Tibial artery (tissue), 4 donors: ENCODE measurements at regions not wholly inside any gene's neighbourhood (a gene's known extent, or its start where the extent isn't known, plus 50 kb on each side); places are given as distances from the start of the nearest gene placed in this dataset.

Source experiments
- DNase-seq, 2 donors: peaks; one replicate each; pipeline ENCODE4 v3.0.0-alpha.2; 2019
- H3K27ac ChIP-seq, 2 donors: fragments of 200-600 bp; sonication (generic) in 1 of 2; 1 replicate in 1 of 2; 2 replicates in 1 of 2; pipeline ENCODE4 v1.5.1; 2018 to 2019; ENCODE audit warnings: mild to moderate bottlenecking in 1 of 2
- H3K27me3 ChIP-seq, 2 donors: fragments of 200-600 bp; sonication (generic) in 1 of 2; one replicate each; pipeline versions ENCODE4 v1.5.1 to v1.6.0; 2016 to 2019
- H3K36me3 ChIP-seq, 3 donors: fragments of 200-600 bp; sonication (generic) in 2 of 3; one replicate each; pipeline ENCODE4 v1.5.1; 2016 to 2019; ENCODE audit warnings: mild to moderate bottlenecking in 2 of 3
- H3K4me1 ChIP-seq, 4 donors: fragments of 200-600 bp; sonication (generic) in 2 of 4; 1 replicate in 3 of 4; 2 replicates in 1 of 4; pipeline ENCODE4 v1.5.1; 2016 to 2019
- H3K4me3 ChIP-seq, 2 donors: fragments of 200-600 bp; sonication (generic) in 1 of 2; 1 replicate in 1 of 2; 2 replicates in 1 of 2; pipeline ENCODE4 v1.5.1; 2018 to 2019; ENCODE audit warnings: mild to moderate bottlenecking in 2 of 2
- H3K9me3 ChIP-seq, 3 donors: fragments of 200-600 bp; sonication (generic) in 1 of 3; one replicate each; pipeline ENCODE4 v1.5.1; 2016 to 2019
- intact Hi-C: fragments of 100-400 bp; cut with DNase I; formaldehyde crosslinking; loops from one replicate; pipeline ENCODE4 v1.15.0; 2023; ENCODE audit warnings: low total_unique reads
- TF ChIP-seq, protein P1 (sequence below), 2 experiments: fragments of 200-600 bp in 1 of 2; fragments of 450-650 bp in 1 of 2; IDR thresholded peaks; one replicate each; pipeline ENCODE4 v1.5.1; 2017 to 2019; ENCODE audit warnings: antibody characterized with exemption in 2 of 2, mild to moderate bottlenecking in 1 of 2, moderate library complexity in 1 of 2

DNA sequence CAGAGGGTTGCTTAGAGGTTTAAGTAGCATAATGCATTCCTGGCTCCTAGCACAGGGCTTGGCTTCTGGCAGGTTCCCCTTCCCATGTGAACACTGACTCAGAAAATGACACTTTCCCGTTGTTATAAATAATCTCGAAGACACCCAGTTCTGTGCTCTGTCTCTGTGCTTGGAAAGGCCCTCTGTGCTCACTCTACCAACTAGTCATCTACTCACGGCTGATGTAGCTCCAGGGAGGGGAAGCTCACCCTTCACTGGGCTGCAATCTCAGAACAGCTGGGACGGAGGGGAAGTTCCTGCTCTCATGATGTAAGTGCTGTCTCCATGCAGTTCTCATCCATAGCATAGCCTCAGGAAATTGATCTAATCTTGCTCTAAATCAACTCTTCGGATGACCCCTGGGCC lies 230.5 kb upstream of the ASIC2 start:
- Histone ChIP-seq H3K27ac (peak overlapping the region in 1 of 2 donors; percentile 50), H3K4me3 (no peak overlapping the region), H3K36me3 (no peaks in the 10 kb centered on the region), H3K9me3 (peaks cover 0 to 13% (median 3%) of the 10 kb centered on the region in 3 donors), H3K4me1 (peaks cover 0 to 11% (median 3%) of the 10 kb centered on the region in 4 donors), H3K27me3 (peaks cover 0 to 2% of the 10 kb centered on the region in 2 donors)
- TF ChIP-seq, protein P1, sequence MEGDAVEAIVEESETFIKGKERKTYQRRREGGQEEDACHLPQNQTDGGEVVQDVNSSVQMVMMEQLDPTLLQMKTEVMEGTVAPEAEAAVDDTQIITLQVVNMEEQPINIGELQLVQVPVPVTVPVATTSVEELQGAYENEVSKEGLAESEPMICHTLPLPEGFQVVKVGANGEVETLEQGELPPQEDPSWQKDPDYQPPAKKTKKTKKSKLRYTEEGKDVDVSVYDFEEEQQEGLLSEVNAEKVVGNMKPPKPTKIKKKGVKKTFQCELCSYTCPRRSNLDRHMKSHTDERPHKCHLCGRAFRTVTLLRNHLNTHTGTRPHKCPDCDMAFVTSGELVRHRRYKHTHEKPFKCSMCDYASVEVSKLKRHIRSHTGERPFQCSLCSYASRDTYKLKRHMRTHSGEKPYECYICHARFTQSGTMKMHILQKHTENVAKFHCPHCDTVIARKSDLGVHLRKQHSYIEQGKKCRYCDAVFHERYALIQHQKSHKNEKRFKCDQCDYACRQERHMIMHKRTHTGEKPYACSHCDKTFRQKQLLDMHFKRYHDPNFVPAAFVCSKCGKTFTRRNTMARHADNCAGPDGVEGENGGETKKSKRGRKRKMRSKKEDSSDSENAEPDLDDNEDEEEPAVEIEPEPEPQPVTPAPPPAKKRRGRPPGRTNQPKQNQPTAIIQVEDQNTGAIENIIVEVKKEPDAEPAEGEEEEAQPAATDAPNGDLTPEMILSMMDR (IDR thresholded peaks at IDR 0.05) = no peak
- peak; percentile 62 to 73 for DNase-seq
- intact Hi-C loops = no loop called here

DNA sequence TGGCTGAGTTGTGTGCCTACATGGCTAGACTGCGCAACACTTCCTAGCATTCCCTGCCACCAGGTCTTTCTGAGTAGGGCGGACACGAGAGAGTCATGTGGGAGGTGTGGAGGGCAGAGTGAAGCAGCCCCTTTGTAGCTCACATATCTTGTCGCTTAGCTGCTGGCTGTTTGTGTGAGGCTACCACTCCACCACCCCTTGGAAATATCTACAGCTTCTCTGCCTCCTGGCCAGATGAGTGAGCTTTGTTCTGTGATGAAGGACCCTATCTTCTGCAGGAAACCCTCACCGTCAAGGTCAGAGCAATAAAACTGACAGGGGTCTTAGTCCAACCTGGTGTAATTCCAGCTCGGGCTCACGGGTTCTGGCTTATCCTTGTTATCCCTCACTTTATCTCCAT lies 232.1 kb upstream of the ASIC2 start:
- no peak overlapping the region for H3K27ac ChIP-seq
- H3K36me3 ChIP-seq = no peaks in the 10 kb centered on the region
- DNase-seq = no peak
- peaks cover 0 to 11% (median 3%) of the 10 kb centered on the region in 4 donors for H3K4me1 ChIP-seq
- TF ChIP-seq, protein P1 (IDR thresholded peaks at IDR 0.05) = no peak
- no peak overlapping the region for H3K4me3 ChIP-seq
- intact Hi-C loops = no loop called here
- H3K9me3 ChIP-seq = peaks cover 0 to 13% (median 3%) of the 10 kb centered on the region in 3 donors
- no peaks in the 10 kb centered on the region for H3K27me3 ChIP-seq

DNA sequence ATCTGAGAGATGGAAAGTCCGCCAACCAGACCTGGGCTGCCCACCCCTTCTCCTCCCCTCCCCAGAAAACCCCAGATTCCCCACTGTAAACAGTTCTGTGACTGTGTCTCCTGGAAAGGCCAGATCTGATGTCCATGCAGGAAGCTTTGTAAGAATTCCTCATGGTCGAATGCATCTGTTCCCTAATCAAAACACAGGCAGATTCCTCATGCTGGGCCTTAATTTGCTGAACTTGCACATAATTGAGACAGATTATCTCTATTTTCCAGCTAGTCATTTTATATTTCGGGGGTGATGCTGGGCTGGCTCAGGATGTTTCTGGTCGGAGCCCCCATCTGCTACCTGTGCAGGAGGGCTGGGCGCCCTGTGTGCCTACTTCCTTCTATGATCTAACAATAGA lies 233.6 kb upstream of the ASIC2 start:
- Histone ChIP-seq H3K4me3 (no peak overlapping the region), H3K9me3 (peaks cover 0 to 13% (median 3%) of the 10 kb centered on the region in 3 donors), H3K4me1 (peaks cover 0 to 11% (median 3%) of the 10 kb centered on the region in 4 donors), H3K27ac (no peak overlapping the region), H3K27me3 (no peaks in the 10 kb centered on the region), H3K36me3 (no peaks in the 10 kb centered on the region)
- no peak for DNase-seq
- TF ChIP-seq, protein P1 (IDR thresholded peaks at IDR 0.05) = no peak
- intact Hi-C loops = no loop called here

DNA sequence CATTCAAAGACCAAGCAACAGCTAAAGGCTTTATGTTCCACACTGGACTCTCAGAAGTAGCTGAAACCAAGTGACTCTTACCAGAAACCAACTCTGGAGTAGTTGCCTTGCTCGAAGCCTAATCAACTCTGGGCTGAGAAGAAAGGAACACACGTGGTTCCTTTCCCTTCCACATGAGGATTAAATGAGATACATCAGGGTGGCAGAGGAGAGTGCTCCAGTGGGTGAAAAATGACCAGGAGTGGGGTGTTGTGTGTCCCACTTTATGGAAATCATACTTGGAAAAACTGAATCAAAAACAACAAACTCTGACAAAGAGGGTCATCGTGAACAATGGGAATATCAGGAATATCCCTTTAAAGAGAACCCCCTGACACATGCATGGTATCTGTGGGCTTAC lies 234.2 kb upstream of the ASIC2 start:
- intact Hi-C loops = no loop called here
- DNase-seq = no peak
- H3K4me3 ChIP-seq = no peak overlapping the region
- no peak overlapping the region for H3K27ac ChIP-seq
- no peaks in the 10 kb centered on the region for H3K36me3 ChIP-seq
- TF ChIP-seq, protein P1 (IDR thresholded peaks at IDR 0.05) = no peak
- H3K4me1 ChIP-seq = peaks cover 0 to 11% (median 3%) of the 10 kb centered on the region in 4 donors
- peaks cover 0 to 13% (median 3%) of the 10 kb centered on the region in 3 donors for H3K9me3 ChIP-seq
- H3K27me3 ChIP-seq = no peaks in the 10 kb centered on the region

DNA sequence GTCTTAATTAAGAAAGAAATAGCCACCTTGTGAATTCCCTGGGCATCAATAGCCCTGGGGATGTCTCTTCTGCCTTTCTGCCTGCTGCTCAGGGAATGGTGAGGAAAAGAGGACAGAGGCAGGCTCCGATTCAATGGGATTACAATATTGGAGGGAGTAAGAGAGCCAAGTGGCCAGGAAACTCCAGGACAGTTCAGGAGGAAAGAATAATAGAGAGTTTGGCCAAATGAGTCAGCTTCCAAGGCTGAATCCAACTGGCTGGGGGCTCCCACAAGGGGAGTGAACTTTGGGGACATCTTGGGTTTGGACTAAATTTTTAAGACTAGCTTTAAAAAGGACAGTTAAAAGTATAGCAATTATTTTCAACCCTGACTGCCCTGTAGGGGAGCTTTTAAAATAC lies 235.8 kb upstream of the ASIC2 start:
- DNase-seq = no peak
- Histone ChIP-seq H3K4me3 (no peak overlapping the region), H3K9me3 (peaks cover 0 to 13% (median 3%) of the 10 kb centered on the region in 3 donors), H3K27ac (no peak overlapping the region), H3K27me3 (no peaks in the 10 kb centered on the region), H3K4me1 (peaks cover 0 to 2% (median under 1%) of the 10 kb centered on the region in 4 donors), H3K36me3 (no peaks in the 10 kb centered on the region)
- intact Hi-C loops = no loop called here
- TF ChIP-seq, protein P1 (IDR thresholded peaks at IDR 0.05) = no peak

DNA sequence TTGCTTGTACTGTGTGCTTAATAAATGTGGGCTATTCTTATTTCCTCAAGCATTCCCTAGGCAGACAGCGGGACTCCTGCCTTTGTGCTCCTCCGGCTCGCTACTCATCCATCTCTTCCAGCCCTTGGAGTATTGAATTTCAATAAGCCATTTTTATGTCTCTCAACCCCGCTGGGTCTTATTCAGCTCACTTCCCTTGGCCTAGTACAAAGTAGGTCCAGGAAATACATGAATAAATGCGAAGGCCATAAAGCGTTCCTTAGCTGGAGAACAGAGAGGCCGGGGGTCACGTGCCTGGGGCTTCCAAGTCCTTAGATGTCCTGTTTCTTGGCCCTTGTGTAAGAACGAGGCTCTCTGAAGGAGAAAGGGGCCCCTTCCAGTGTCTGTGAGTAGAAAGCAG lies 236.7 kb upstream of the ASIC2 start:
- Histone ChIP-seq H3K36me3 (no peaks in the 10 kb centered on the region), H3K27ac (no peak overlapping the region), H3K9me3 (peaks cover 0 to 13% (median 3%) of the 10 kb centered on the region in 3 donors), H3K27me3 (no peaks in the 10 kb centered on the region), H3K4me3 (no peak overlapping the region), H3K4me1 (no peaks in the 10 kb centered on the region)
- DNase-seq = no peak
- TF ChIP-seq, protein P1 (IDR thresholded peaks at IDR 0.05) = no peak
- intact Hi-C loops = no loop called here
